NK-92 treated with Interleukin-12 subunit alpha and Interleukin-12 subunit beta, amount 100 ng/mL, for 24 hours (cell line): ENCODE measurements at regions not wholly inside any gene's neighbourhood (a gene's known extent, or its start where the extent isn't known, plus 50 kb on each side); places are given as distances from the start of the nearest gene placed in this dataset.
"Not testable (repeated sequence)": the region's sequence is repeated elsewhere in the genome, so short reads cannot be mapped to it uniquely, and the experiment has no call there.

ENCODE experiments used
- DNase-seq: peaks from one replicate; lab custom pipeline; 2025; lab: John Stamatoyannopoulos, UW

DNA sequence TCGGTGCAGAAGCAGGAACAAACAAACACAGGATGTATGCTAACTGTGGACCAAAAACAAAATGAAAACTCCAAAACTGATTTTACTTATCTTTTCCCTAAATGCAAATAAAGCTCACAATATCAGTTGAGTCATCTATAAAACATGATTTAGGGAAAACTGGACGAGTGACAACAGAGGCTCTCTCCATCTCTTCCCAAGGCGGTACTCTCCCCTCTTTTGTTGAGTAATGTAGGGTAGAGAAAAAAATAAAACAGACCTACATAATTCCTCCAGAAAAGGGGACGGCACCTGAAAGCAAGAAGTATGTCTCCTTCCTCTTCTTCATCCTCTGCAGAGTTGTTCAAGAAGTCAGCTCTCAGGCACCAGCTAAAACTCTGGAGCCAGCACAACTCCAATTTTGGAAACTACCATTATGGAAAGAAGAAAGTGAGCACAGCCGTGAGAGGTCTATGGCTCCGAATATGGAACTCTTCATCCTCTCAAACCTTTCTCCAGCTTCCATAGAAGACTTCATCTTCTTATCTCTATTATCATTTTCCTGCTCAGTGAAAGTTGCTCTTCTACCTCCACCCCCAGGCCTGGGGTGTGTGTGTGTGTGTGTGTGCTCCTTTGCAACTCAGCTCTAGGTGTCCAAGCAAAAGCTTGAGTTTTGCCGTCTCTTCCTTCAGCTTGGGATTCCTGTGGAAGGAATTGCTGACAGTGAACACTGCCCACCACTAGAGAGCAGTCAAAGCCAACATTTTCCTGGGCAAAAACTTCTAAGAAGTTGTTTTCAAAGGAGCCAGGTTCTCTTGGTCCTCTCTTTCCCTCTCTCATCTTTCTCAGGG is 155.4 kb downstream of the DIO2 start:
- DNase-seq: peak; percentile 0

DNA sequence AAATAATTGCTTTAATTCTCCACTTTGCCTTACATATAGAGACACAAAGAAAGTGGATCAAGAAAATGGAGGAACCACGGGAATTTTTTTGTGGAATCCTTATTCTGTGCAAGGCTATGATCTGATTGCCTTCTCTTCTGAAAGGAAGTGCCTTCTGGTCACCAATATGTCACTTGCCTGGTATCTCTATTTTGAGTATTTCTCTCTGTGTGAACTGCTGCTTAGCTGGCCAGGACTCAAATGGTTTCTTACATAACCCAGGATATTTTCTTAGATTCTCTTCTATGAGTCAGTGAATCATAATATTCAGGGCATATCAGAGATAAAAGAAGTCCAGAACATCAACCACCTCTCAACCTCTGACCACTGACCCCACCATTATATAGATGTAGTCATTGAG is 156.1 kb downstream of the DIO2 start:
- DNase-seq: no peak

GRCh38 chr14:80054020-80054419 is 157.3 kb downstream of the DIO2 start:
- DNase-seq: no peak

GRCh38 chr14:80049055-80049454 is 162.2 kb downstream of the DIO2 start:
- no peak for DNase-seq

DNA sequence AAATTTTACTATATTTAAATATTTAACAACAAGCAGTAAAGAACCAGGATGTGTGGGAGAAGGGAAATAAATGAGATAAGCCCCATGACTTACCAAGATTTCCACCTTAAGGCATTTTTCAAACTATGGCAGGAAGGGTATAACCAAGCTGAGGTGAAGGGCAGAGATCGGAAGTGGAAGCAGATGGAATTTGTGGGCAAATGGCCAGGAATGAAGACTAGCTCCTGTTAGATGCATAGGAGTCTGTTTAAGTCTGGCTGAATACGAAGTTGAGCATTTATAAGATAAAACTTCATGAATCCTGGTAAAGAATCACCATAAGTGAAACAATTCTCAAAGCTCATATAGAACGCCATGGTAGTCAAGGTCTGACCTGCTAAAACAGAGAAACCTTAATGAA is 163.5 kb downstream of the DIO2 start:
- DNase-seq: no peak

DNA sequence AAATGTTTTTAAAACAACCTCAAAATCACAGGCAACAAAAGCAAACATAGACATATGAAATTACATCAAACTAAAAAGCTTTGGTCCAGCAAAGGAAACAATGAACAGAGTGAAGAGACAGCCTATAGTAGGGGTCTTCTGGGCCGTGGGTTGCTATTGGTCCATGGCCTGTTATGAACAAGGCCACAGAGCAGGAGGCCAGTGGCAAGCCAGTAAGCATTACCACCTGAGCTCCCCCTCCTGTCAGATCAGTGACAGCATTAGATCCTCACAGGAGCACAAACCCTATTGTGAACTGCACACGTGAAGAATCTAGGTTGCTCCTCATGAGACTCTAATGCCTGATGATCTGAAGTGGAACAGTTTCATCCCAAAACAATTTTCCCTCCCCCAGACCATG is 174.0 kb downstream of the DIO2 start:
- DNase-seq: no peak

DNA sequence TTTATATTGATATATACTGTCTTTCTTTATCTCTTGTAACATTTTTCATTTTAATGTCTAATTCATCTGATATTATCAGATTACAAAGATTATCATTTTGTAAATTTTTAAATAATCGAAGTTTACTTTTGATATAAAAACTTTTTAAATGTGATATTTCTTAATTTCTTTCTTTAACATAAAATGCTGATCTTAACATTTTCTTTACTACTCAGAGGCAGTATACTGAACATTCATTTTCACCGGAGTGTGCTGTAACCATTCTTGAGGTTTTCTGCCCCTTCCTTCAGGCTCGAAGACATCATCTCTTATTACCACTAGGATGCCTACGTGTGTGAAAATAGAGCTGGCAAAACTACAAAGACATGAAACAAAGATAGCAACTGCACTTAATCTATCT is 186.9 kb downstream of the DIO2 start:
- DNase-seq: no peak

DNA sequence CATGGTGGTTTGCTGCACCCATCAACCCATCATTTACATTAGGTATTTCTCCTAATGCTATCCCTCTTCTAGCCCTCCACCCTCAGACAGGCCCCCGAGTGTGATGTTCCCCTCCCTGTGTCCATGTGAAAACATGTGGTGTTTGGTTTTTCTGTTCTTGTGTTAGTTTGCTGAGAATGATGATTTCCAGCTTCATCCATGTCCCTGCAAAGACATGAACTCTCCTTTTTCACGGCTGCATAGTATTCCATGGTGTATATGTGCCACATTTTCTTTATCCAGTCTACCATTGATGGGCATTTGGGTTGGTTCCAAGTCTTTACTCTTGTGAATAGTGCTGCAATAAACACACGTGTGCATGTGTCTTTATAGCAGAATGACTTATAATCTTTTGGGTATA is 192.8 kb downstream of the DIO2 start:
- DNase-seq: not testable (repeated sequence)

DNA sequence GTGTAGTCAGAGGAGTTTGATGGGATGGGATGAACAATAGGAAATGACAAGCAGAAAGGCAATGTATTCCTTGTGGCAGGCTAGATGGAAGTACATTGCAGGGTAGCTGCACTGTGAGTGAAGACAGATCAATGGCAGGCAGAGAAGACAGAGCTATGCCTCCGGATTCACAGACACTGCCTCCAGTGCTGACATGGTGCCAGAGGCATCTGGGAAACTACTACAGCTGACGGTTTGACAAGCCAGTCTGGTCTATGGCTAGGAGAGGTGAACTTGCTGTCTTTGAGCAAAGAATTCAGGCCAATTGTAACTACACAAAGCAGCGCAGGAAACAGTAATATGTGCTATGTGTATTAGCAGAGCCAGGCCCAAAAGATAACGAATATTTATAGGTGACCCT is 193.5 kb downstream of the DIO2 start:
- DNase-seq: no peak

DNA sequence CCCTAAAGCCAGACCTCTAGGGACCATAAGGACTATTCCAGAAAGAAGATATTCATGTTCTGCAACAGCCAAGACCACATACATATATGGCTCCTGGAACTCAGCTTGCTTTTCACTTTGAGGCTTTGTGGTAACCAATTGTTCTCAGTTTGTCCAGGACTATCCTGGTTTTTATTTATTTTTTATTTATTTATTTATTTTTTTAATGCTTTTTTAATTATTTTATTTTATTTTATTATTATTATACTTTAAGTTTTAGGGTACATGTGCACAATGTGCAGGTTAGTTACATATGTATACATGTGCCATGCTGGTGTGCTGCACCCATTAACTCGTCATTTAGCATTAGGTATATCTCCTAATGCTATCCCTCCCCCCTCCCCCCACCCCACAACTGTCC is 201.1 kb downstream of the DIO2 start:
- not testable (repeated sequence) for DNase-seq

DNA sequence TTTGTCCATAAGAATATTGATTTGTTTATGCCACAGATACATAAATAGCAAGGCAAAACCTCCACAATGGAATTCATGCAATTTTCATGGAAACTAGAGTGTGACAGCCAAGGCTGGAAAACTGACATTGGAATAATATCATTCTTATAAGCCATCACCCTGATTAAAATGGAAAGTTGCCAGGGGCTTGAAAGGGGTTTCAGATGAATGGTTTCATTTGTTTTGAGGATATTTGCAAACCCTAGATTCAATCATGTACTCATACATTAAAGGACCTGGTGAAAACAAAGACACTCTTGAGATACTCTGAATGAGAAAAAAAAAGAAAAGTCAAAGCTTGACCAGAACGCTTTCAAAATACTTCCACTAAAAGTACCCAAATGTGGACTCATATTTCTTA is 205.7 kb downstream of the DIO2 start:
- DNase-seq: no peak

GRCh38 chr14:80004871-80005270 is 206.4 kb downstream of the DIO2 start:
- DNase-seq: no peak

GRCh38 chr14:80003138-80003537 is 208.2 kb downstream of the DIO2 start:
- DNase-seq: no peak

- DNase-seq: no peak
Measured at GRCh38 chr14:79997509-79998208, 213.6 kb downstream of the DIO2 start.

DNA sequence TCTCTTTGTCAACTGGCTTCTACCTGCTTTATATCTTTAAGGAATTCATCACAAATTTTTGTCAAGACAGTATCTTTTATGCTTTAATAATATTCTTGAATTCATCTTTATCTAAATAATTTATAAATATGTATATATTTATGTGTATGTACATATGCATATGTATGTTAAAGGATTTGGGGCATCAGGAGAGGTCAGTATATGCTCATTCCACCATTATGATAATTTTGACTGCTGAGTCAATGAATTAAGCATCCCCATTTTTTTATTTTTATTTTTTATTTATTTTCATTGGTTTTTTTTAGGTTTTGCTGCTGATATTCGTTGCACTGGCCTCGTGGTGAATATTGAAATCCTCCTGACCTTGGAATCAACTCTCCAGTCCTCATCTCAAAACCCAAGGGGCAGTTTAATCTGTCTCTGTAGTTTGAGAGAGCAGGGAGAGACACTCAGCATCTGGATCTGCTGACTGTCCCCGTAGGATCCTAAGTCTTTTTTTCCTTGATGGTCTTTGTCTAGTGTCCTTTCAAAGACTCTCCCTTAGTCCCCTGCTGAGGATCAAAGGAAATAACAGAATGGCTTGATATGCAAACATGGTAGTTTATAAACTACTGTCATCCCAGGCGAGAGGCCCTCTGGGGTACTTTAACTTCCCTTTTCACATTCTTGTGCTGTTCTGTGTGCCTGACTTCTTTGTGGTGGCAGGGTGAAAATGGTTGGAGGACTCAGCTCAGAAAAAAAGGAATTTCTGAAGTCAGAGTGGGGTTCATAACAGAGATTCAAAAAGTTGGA is 218.7 kb downstream of the DIO2 start:
- no peak for DNase-seq

DNA sequence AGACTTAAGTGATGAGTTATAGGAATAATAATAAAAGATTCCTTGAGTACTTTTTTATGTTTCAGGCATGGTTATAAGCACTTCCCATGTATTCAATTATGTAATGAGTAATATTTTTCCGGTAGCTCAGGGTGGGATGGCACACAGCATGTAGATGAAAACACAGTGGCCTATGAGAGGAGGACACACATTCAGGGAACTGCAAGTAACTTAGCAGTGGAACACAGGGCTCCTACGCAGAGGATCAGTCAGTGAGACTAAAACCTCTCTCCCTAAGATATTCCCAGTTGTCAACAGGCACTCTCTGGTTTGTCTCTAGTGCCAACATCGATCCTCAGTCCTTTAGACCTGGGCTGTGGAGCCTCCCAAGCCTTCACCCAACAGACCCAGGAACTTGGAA is 219.4 kb downstream of the DIO2 start:
- DNase-seq: no peak

- no peak for DNase-seq
Measured at GRCh38 chr14:79989990-79990389, 221.3 kb downstream of the DIO2 start.

GRCh38 chr14:79986251-79986650 is 225.1 kb downstream of the DIO2 start:
- no peak for DNase-seq

- DNase-seq: no peak
Measured at GRCh38 chr14:79972230-79972629, 239.1 kb downstream of the DIO2 start.

DNA sequence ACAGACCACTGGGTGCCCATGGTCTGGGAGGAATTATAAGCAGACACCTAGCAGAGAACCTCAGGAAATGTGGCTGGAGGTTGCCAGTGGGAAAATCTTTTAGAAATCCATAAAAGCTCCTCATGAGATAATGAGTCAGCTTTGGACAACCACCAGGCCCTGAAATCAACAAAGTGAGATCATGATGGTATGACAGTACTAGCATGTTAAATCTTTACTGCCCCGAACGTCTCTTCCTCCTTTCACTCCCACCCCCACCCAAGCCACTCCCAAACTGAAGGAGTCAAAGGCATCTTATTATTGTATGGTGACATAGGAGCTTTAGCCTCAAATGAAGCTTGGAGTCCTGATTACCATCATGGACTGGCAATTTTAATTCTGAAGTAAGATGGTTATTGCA is 240.0 kb downstream of the DIO2 start:
- DNase-seq: no peak

- no peak for DNase-seq
Measured at GRCh38 chr14:79967453-79967852, 243.9 kb downstream of the DIO2 start.

DNA sequence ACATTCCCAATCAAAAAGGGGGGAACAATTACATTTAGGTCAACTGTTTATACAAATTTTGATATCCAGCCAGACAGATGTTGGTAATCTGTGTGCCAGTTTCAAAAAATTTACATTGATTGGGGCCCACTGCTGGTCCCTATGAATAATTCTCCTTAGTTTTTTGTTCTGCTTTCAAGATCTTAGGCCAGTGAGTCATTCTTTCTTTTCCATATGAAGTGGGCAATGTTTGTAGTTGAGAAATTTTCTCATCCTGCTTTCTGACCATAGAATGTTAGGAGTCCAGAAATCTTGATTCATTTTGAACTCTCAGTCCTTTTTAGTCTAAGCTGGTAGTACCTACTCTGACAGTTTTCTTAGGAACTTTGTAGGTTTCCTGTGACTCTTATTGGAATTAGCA is 244.3 kb downstream of the DIO2 start:
- DNase-seq: no peak

DNA sequence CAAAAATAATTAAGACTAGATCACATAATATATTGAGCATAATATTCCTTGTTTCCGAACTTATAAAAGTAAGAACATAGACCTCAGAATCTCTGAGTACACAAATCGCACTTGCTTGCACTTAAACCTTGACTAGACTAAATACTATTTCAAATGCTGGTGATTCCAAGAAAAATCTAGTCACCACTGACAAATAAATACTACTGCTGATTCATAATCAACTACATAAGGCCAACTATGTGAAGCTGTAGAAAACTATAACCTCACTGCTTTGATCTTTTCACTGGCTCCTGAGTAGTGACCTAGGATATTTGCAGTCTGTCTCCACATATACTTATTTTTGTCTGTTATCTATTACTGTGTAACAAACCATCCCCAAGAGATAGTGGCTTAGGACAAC is 245.4 kb downstream of the DIO2 start:
- no peak for DNase-seq
